Suprapubic skin (tissue), 4 donors: ENCODE measurements at regions not wholly inside any gene's neighbourhood (a gene's known extent, or its start where the extent isn't known, plus 50 kb on each side); places are given as distances from the start of the nearest gene placed in this dataset.

Experiments
- DNase-seq, 2 donors: peaks; one replicate each; pipeline ENCODE4 v3.0.0-alpha.2; 2019; ENCODE audit warnings: low spot score in 2 of 2
- H3K27ac ChIP-seq: fragments of 200-600 bp; sonication (generic); one replicate; pipeline ENCODE4 v1.5.1; 2019
- H3K27me3 ChIP-seq: fragments of 200-600 bp; sonication (generic); one replicate; pipeline ENCODE4 v1.5.1; 2019
- H3K36me3 ChIP-seq: fragments of 200-600 bp; sonication (generic); one replicate; pipeline ENCODE4 v1.5.1; 2019
- H3K4me1 ChIP-seq: fragments of 200-600 bp; sonication (generic); one replicate; pipeline ENCODE4 v1.5.1; 2019
- H3K4me3 ChIP-seq: fragments of 200-600 bp; sonication (generic); one replicate; pipeline ENCODE4 v1.5.1; 2019; ENCODE audit warnings: mild to moderate bottlenecking
- H3K9me3 ChIP-seq: fragments of 200-600 bp; sonication (generic); one replicate; pipeline ENCODE4 v1.5.1; 2019
- EP300 ChIP-seq: sonication (generic); formaldehyde crosslinking; IDR thresholded peaks from one replicate; pipeline ENCODE4 v1.6.1; 2017; ENCODE audit warnings: antibody characterized with exemption
- POLR2A ChIP-seq, 2 donors: fragments of 450-650 bp; IDR thresholded peaks; one replicate each; pipeline ENCODE4 v1.6.1; 2017; ENCODE audit warnings: antibody characterized with exemption in 2 of 2, mild to moderate bottlenecking in 2 of 2, moderate library complexity in 2 of 2
- POLR2AphosphoS5 ChIP-seq, 3 donors: sonication (generic); formaldehyde crosslinking; IDR thresholded peaks; one replicate each; pipeline ENCODE4 v1.6.1; 2017; ENCODE audit warnings: antibody characterized with exemption in 3 of 3
- WGBS: methylation state at CpG from one replicate; pipeline ENCODE4 v1.1.5; 2018; 5-methylcytosine and 5-hydroxymethylcytosine counted together
- TF ChIP-seq, protein P1 (sequence below), 2 donors: fragments of 200-600 bp in 1 of 2; fragments of 450-650 bp in 1 of 2; sonication (generic) in 1 of 2; IDR thresholded peaks; one replicate each; pipeline ENCODE4 v1.5.1; 2016 to 2019; ENCODE audit warnings: antibody characterized with exemption in 2 of 2, mild to moderate bottlenecking in 1 of 2, moderate library complexity in 1 of 2

- Histone ChIP-seq H3K4me1 (no peaks in the 10 kb centered on the region), H3K27ac (no peak overlapping the region), H3K9me3 (no peaks in the 10 kb centered on the region), H3K27me3 (no peaks in the 10 kb centered on the region), H3K36me3 (no peaks in the 10 kb centered on the region), H3K4me3 (no peak overlapping the region)
- no peak for DNase-seq
- TF ChIP-seq, protein P1, sequence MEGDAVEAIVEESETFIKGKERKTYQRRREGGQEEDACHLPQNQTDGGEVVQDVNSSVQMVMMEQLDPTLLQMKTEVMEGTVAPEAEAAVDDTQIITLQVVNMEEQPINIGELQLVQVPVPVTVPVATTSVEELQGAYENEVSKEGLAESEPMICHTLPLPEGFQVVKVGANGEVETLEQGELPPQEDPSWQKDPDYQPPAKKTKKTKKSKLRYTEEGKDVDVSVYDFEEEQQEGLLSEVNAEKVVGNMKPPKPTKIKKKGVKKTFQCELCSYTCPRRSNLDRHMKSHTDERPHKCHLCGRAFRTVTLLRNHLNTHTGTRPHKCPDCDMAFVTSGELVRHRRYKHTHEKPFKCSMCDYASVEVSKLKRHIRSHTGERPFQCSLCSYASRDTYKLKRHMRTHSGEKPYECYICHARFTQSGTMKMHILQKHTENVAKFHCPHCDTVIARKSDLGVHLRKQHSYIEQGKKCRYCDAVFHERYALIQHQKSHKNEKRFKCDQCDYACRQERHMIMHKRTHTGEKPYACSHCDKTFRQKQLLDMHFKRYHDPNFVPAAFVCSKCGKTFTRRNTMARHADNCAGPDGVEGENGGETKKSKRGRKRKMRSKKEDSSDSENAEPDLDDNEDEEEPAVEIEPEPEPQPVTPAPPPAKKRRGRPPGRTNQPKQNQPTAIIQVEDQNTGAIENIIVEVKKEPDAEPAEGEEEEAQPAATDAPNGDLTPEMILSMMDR (IDR thresholded peaks at IDR 0.05) = no peak
- TF ChIP-seq EP300 (no peak), POLR2AphosphoS5 (IDR thresholded peaks at IDR 0.05) (no peak), POLR2A (IDR thresholded peaks at IDR 0.05) (no peak)
Observed at GRCh38 chr4:35897808-35898207, 346.5 kb downstream of the ARAP2 start.

DNA sequence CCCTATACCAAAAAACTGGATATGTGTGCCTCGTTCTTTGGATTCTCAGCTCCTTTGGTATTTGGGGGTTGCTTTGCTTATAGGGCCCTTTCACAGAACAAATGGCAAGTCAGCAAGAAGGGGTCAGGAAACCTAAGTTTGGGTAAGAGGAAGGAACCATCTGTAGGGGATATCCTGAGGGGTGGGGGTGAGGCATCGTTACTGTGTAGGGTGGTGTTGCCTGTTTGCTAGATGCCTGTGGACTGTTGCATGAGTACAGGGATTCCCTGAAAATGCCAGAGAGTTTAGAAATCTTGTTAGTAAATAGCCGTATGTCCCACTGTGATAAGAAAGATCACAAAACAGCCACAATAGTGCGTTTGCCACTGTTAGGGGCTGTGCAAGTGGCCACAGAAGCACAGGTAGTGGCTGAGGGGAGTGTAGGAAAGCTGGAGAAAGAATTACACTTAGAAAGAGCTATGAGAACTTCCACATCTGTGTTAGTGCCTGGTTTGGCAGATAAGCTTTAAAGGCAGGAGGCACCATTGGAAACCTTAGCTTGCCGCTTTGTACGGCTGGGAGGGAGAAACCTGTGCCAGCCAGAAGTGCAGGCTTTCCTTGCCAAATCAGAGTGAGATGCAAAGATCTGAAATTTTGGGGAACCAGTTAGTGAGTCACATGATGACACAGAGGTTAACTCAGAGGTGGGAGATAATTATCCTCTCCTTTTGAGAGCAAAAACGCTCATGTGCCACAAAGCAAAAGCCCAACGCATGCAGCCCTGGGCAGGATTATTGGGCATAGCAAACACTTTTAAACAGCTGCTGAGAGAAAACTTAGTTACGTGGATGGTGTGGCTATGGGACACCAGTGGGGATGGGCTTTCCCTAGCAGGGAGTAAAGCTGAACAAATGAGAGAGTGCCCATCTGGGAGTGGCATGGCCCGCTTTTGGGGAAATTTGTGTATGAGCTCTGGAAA lies 343.7 kb downstream of the ARAP2 start:
- 56% methylated on average over 10 of the region's 10 CpGs for WGBS
- Histone ChIP-seq H3K4me1 (no peaks in the 10 kb centered on the region), H3K4me3 (no peak overlapping the region), H3K9me3 (no peaks in the 10 kb centered on the region), H3K36me3 (no peaks in the 10 kb centered on the region), H3K27ac (no peak overlapping the region), H3K27me3 (no peaks in the 10 kb centered on the region)
- TF ChIP-seq POLR2AphosphoS5 (IDR thresholded peaks at IDR 0.05) (no peak), EP300 (no peak), POLR2A (IDR thresholded peaks at IDR 0.05) (no peak)
- TF ChIP-seq, protein P1 (IDR thresholded peaks at IDR 0.05) = no peak
- DNase-seq = no peak

- no peaks in the 10 kb centered on the region for H3K27me3 ChIP-seq
- no peaks in the 10 kb centered on the region for H3K9me3 ChIP-seq
- H3K4me1 ChIP-seq = no peaks in the 10 kb centered on the region
- DNase-seq = no peak
- H3K36me3 ChIP-seq = no peaks in the 10 kb centered on the region
- no peak overlapping the region for H3K27ac ChIP-seq
- TF ChIP-seq, protein P1 (IDR thresholded peaks at IDR 0.05) = no peak
- no peak overlapping the region for H3K4me3 ChIP-seq
- WGBS = 77% methylated on average over 2 of the region's 2 CpGs
Observed at GRCh38 chr4:35912174-35912573, 332.1 kb downstream of the ARAP2 start.

- 79% methylated on average over 1 of the region's 1 CpG for WGBS
- H3K9me3 ChIP-seq = no peaks in the 10 kb centered on the region
- TF ChIP-seq POLR2AphosphoS5 (IDR thresholded peaks at IDR 0.05) = no peak
- TF ChIP-seq POLR2A (IDR thresholded peaks at IDR 0.05) = no peak
- no peak for TF ChIP-seq EP300
- TF ChIP-seq, protein P1 (IDR thresholded peaks at IDR 0.05) = no peak
- no peaks in the 10 kb centered on the region for H3K4me1 ChIP-seq
- DNase-seq = no peak
- no peaks in the 10 kb centered on the region for H3K27me3 ChIP-seq
- no peak overlapping the region for H3K4me3 ChIP-seq
- no peak overlapping the region for H3K27ac ChIP-seq
- H3K36me3 ChIP-seq = no peaks in the 10 kb centered on the region
Observed at GRCh38 chr4:35918491-35918977, 325.8 kb downstream of the ARAP2 start.

DNA sequence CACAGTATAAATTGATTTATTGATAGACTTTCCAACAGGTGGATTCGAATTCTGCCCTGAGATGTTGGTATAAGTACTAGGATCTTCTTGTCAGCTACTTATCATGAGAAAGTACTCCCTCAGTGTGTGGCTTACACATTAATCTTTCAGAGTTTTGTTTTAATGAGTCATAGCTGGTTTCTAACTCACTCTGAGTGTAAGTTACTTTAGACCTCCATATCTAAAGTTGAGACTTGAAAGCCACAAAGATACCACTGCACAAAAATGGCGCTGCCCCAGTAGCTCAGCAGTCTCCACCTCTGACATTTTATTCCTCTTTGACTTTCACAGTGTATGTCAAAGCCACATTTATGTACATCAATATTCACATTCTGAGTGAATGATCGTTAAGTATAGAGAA lies 318.5 kb downstream of the ARAP2 start:
- Histone ChIP-seq H3K9me3 (no peaks in the 10 kb centered on the region), H3K27me3 (no peaks in the 10 kb centered on the region), H3K27ac (no peak overlapping the region), H3K36me3 (no peaks in the 10 kb centered on the region), H3K4me3 (no peak overlapping the region), H3K4me1 (no peaks in the 10 kb centered on the region)
- no peak for DNase-seq
- WGBS = 86% methylated on average over 3 of the region's 3 CpGs
- TF ChIP-seq POLR2AphosphoS5 (IDR thresholded peaks at IDR 0.05) (no peak), EP300 (no peak), POLR2A (IDR thresholded peaks at IDR 0.05) (no peak)
- TF ChIP-seq, protein P1 (IDR thresholded peaks at IDR 0.05) = no peak
